Lower leg skin (tissue), 3 donors: ENCODE measurements at regions not wholly inside any gene's neighbourhood (a gene's known extent, or its start where the extent isn't known, plus 50 kb on each side); places are given as distances from the start of the nearest gene placed in this dataset.

Experiments used
- POLR2A ChIP-seq, 2 donors: fragments of 450-650 bp; IDR thresholded peaks; one replicate each; pipeline ENCODE4 v1.6.1; 2016 to 2017; ENCODE audit warnings: antibody characterized with exemption in 2 of 2, mild to moderate bottlenecking in 1 of 2, moderate library complexity in 1 of 2
- TF ChIP-seq, protein P1 (sequence below), 3 donors: fragments of 450-650 bp; IDR thresholded peaks; one replicate each; pipeline ENCODE4 v1.5.1; 2016; ENCODE audit warnings: antibody characterized with exemption in 3 of 3, mild to moderate bottlenecking in 3 of 3, moderate library complexity in 2 of 3

- TF ChIP-seq, protein P1, sequence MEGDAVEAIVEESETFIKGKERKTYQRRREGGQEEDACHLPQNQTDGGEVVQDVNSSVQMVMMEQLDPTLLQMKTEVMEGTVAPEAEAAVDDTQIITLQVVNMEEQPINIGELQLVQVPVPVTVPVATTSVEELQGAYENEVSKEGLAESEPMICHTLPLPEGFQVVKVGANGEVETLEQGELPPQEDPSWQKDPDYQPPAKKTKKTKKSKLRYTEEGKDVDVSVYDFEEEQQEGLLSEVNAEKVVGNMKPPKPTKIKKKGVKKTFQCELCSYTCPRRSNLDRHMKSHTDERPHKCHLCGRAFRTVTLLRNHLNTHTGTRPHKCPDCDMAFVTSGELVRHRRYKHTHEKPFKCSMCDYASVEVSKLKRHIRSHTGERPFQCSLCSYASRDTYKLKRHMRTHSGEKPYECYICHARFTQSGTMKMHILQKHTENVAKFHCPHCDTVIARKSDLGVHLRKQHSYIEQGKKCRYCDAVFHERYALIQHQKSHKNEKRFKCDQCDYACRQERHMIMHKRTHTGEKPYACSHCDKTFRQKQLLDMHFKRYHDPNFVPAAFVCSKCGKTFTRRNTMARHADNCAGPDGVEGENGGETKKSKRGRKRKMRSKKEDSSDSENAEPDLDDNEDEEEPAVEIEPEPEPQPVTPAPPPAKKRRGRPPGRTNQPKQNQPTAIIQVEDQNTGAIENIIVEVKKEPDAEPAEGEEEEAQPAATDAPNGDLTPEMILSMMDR (IDR thresholded peaks at IDR 0.05), result no peak
- TF ChIP-seq POLR2A (IDR thresholded peaks at IDR 0.05), result no peak
Observed at GRCh38 chr6:14841901-14842421, 403.9 kb upstream of the JARID2 start.
